GM12878 (cell line): ENCODE measurements at regions not wholly inside any gene's neighbourhood (a gene's known extent, or its start where the extent isn't known, plus 50 kb on each side); places are given as distances from the start of the nearest gene placed in this dataset.

Source experiments
- ATAC-seq: fragments of 200-7000 bp; cut with Tn5 transposase; 3 replicates; pipeline ENCODE4 v1.9.1; 2020; ENCODE audit warnings: mild to moderate bottlenecking, moderate library complexity
- BruUV-seq: library from RNA; stranded (reverse); fragments of 400-500 nt; replicated peaks from 2 replicates; lab custom pipeline; 2021; lab: Mats Ljungman, UMichigan
- CTCF ChIA-PET: fragments of 300-600 bp; sonication (Branson Sonifier 250); formaldehyde crosslinking; extraction: SDS; loops from one replicate; lab custom pipeline; 2021; ENCODE audit warnings: inconsistent platforms; lab: Yijun Ruan, JAX
- POLR2A ChIA-PET: fragments of 350-600 bp; formaldehyde crosslinking; extraction: SDS; loops from one replicate; lab custom pipeline; 2021; ENCODE audit warnings: inconsistent platforms; lab: Charles Lee
- RAD21 ChIA-PET: fragments of 300-600 bp; sonication (Branson Sonifier 250); formaldehyde crosslinking; loops from one replicate; lab custom pipeline; 2023; ENCODE audit warnings: antibody characterized with exemption; ENCODE audit not compliant: unreplicated experiment; lab: Charles Lee
- SMC1A ChIA-PET: fragments of 300-600 bp; sonication (Branson Sonifier 250); formaldehyde crosslinking; loops from one replicate; lab custom pipeline; 2023; ENCODE audit not compliant: unreplicated experiment, uncharacterized antibody; lab: Charles Lee
- DNase-seq: peaks from one replicate; pipeline ENCODE4 v3.0.0-alpha.2; 2011; ENCODE audit warnings: low read depth, low spot score
- FAIRE-seq: peaks from 3 replicates; lab custom pipeline; 2011; peaks lifted over from hg19 to GRCh38; lab: Jason Lieb, UNC
- H2AFZ ChIP-seq: 2 replicates; pipeline ENCODE4 v1.6.0; 2011; ENCODE audit warnings: low read depth, low read length, control low read depth; ENCODE audit not compliant: control insufficient read depth
- H3K27ac ChIP-seq: 2 replicates; pipeline ENCODE4 v1.5.1; 2011; ENCODE audit warnings: control low read depth; ENCODE audit not compliant: control insufficient read depth, insufficient read depth
- H3K27me3 ChIP-seq, 2 experiments: replicated peaks in 1 of 2; 2 replicates each; pipeline versions ENCODE4 v1.6.0 to v1.6.1; 2011; ENCODE audit warnings: low read length in 1 of 2; ENCODE audit not compliant: control insufficient read depth in 2 of 2, insufficient read depth in 2 of 2
- H3K36me3 ChIP-seq, 2 experiments: 2 replicates each; pipeline ENCODE4 v1.5.1; 2011; ENCODE audit warnings: low read length in 1 of 2; ENCODE audit not compliant: control insufficient read depth in 2 of 2, insufficient read depth in 2 of 2
- H3K4me1 ChIP-seq: 2 replicates; pipeline ENCODE4 v1.6.1; 2011; ENCODE audit warnings: mild to moderate bottlenecking, low read length, moderate library complexity, mixed read lengths; ENCODE audit not compliant: control insufficient read depth, insufficient read depth
- H3K4me2 ChIP-seq: 2 replicates; pipeline ENCODE4 v1.6.0; 2011; ENCODE audit warnings: control low read depth; ENCODE audit not compliant: control insufficient read depth, insufficient read depth
- H3K4me3 ChIP-seq: fragments of 200-600 bp; sonication (generic); 2 replicates; pipeline ENCODE4 v1.5.1; 2016
- H3K79me2 ChIP-seq: 2 replicates; pipeline ENCODE4 v1.6.0; 2011; ENCODE audit warnings: low read length; ENCODE audit not compliant: control insufficient read depth, insufficient read depth
- H3K9ac ChIP-seq: 2 replicates; pipeline ENCODE4 v1.8.0; 2011; ENCODE audit warnings: low read length, control low read depth, mixed read lengths; ENCODE audit not compliant: control insufficient read depth, insufficient read depth
- H3K9me3 ChIP-seq: replicated peaks from 3 replicates; pipeline ENCODE4 v1.5.1; 2011; ENCODE audit warnings: mild to moderate bottlenecking, low read length; ENCODE audit not compliant: control insufficient read depth, insufficient read depth
- H4K20me1 ChIP-seq: 2 replicates; pipeline ENCODE4 v1.6.0; 2011; ENCODE audit not compliant: control insufficient read depth, insufficient read depth
- E2F8 ChIP-seq: fragments of 450-650 bp; IDR thresholded peaks from 2 replicates; pipeline ENCODE4 v1.6.1; 2018; ENCODE audit warnings: mild to moderate bottlenecking, low read depth, moderate library complexity; ENCODE audit not compliant: partially characterized antibody
- E4F1 ChIP-seq: fragments of 450-650 bp; IDR thresholded peaks from 2 replicates; pipeline ENCODE4 v1.6.1; 2018; ENCODE audit warnings: borderline replicate concordance, mild to moderate bottlenecking; ENCODE audit not compliant: partially characterized antibody
- ETV6 ChIP-seq, 2 experiments: fragments of 450-650 bp in 1 of 2; IDR thresholded peaks in 1 of 2; conservative IDR thresholded peaks in 1 of 2; 2 replicates each; pipeline ENCODE4 v1.6.1; 2014; ENCODE audit warnings: antibody characterized with exemption in 1 of 2, borderline replicate concordance in 1 of 2, low read depth in 1 of 2, mild to moderate bottlenecking in 1 of 2, moderate library complexity in 1 of 2
- RFX5 ChIP-seq: IDR thresholded peaks from 2 replicates; pipeline ENCODE4 v1.6.1; 2011; ENCODE audit warnings: low read depth, low read length, improper control_type of control experiment
- SRF ChIP-seq, 2 experiments: IDR thresholded peaks; 2 replicates each; pipeline ENCODE4 v1.6.1; 2011; ENCODE audit warnings: low read depth in 2 of 2, low read length in 2 of 2, mild to moderate bottlenecking in 1 of 2, moderate library complexity in 1 of 2
- USF1 ChIP-seq: IDR thresholded peaks from 2 replicates; pipeline ENCODE4 v1.6.1; 2011; ENCODE audit warnings: borderline replicate concordance, low read depth, mild to moderate bottlenecking, moderate library complexity, mixed read lengths, low read length; ENCODE audit not compliant: insufficient read depth; ENCODE audit errors: extremely low read length
- WGBS: methylation state at CpG from one replicate; pipeline ENCODE4 v1.1.6; 2016; ENCODE audit warnings: low lambda C conversion rate; ENCODE audit not compliant: insufficient replicate concordance, insufficient coverage; ENCODE audit errors: missing lambda C conversion rate; 5-methylcytosine and 5-hydroxymethylcytosine counted together
- in situ Hi-C: fragments of 300-500 bp; cut with MboI; formaldehyde crosslinking; loops from 9 replicates; pipeline ENCODE4 v1.14.3; 2018; ENCODE audit warnings: mixed read lengths
- intact Hi-C: fragments of 100-400 bp; cut with micrococcal nuclease; formaldehyde crosslinking; loops from one replicate; pipeline ENCODE4 v1.14.2; 2022; ENCODE audit not compliant: unreplicated experiment

GRCh38 chr4:23105759-23106370 is 413.1 kb downstream of the GBA3 start:
- FAIRE-seq (no peak), DNase-seq (no peak), ATAC-seq (no peak)
- Histone ChIP-seq H3K27ac (no peak overlapping the region), H3K79me2 (no peaks in the 10 kb centered on the region), H3K4me3 (no peak overlapping the region), H2AFZ (no peak overlapping the region), H3K4me2 (no peak overlapping the region), H3K36me3 (no peaks in the 10 kb centered on the region), H3K9me3 (no peaks in the 10 kb centered on the region), H4K20me1 (no peaks in the 10 kb centered on the region), H3K4me1 (no peaks in the 10 kb centered on the region), H3K9ac (no peak overlapping the region), H3K27me3 (no peaks in the 10 kb centered on the region)
- intact Hi-C loops, result no loop called here
- in situ Hi-C loops, result no loop called here
- SMC1A ChIA-PET, result interaction anchor here (0.6 to 1.2 kb wide), 3 partner anchors 21 to 271 kb away, joined by 3 to 4 read pairs (median 3); no protein-coding TSS in a partner anchor
- BruUV-seq, result no TSS peak
- CTCF ChIA-PET, result interaction anchor here (2.4 to 3.8 kb wide), 2 partner anchors 31 to 209 kb away, joined by 12 to 13 read pairs; no protein-coding TSS in a partner anchor
- RAD21 ChIA-PET, result no interaction called here
- WGBS, result 0% methylated on average over 2 of the region's 2 CpGs
- no peak for TF ChIP-seq USF1
- POLR2A ChIA-PET, result no interaction called here

GRCh38 chr4:23097251-23097650 is 404.5 kb downstream of the GBA3 start:
- Histone ChIP-seq H3K9ac (no peak overlapping the region), H3K4me1 (no peaks in the 10 kb centered on the region), H3K9me3 (no peaks in the 10 kb centered on the region), H3K4me3 (no peak overlapping the region), H3K79me2 (no peaks in the 10 kb centered on the region), H3K27me3 (no peaks in the 10 kb centered on the region), H2AFZ (no peak overlapping the region)
- POLR2A ChIA-PET, result interaction anchor here (1.1 kb wide), 1 partner anchor 10 kb away, joined by 3 read pairs; no protein-coding TSS in a partner anchor
- SMC1A ChIA-PET, result interaction anchor here (1.0 to 1.4 kb wide), 3 partner anchors 12 to 72 kb away, joined by 3 read pairs; no protein-coding TSS in a partner anchor
- BruUV-seq, result no TSS peak
- RAD21 ChIA-PET, result no interaction called here
- no peak for FAIRE-seq
- TF ChIP-seq RFX5, result no peak
- TF ChIP-seq SRF (IDR thresholded peaks at IDR 0.05; ENCODE audit: low read depth in 2 of 2, low read length in 2 of 2), result no peak
- TF ChIP-seq E2F8, result no peak
- TF ChIP-seq E4F1, result no peak
- TF ChIP-seq ETV6 (conservative IDR thresholded peaks at IDR 0.05 in 1 of 2, IDR thresholded peaks at IDR 0.05 in 1 of 2; ENCODE audit: borderline replicate concordance in 1 of 2, low read depth in 1 of 2), result no peak
- TF ChIP-seq, all 136 proteins: peak for 0
- H3K4me2 ChIP-seq, result no peak overlapping the region
- CTCF ChIA-PET, result no interaction called here
- no peaks in the 10 kb centered on the region for H3K36me3 ChIP-seq
- DNase-seq, result no peak
- no peak overlapping the region for H3K27ac ChIP-seq
- 28% methylated on average over 6 of the region's 6 CpGs for WGBS
- ATAC-seq, result no peak
- intact Hi-C loops (no loop called here), in situ Hi-C loops (no loop called here)
- no peaks in the 10 kb centered on the region for H4K20me1 ChIP-seq
